Type B pancreatic cell (in vitro differentiated cells): ENCODE measurements at regions not wholly inside any gene's neighbourhood (a gene's known extent, or its start where the extent isn't known, plus 50 kb on each side); places are given as distances from the start of the nearest gene placed in this dataset.

ENCODE experiments used
- DNase-seq: peaks from one replicate; pipeline ENCODE4 v3.0.0; 2021; ENCODE audit warnings: mixed read lengths; ENCODE audit not compliant: unreplicated experiment; ENCODE audit errors: extremely low spot score
- H3K27ac Mint-ChIP-seq: 2 replicates; pipeline ENCODE4 v1.8.0; 2021; ENCODE audit warnings: mild to moderate bottlenecking, mixed read lengths
- H3K27me3 Mint-ChIP-seq: 2 replicates; pipeline ENCODE4 v1.8.0; 2021; ENCODE audit warnings: mixed read lengths
- H3K36me3 Mint-ChIP-seq: 2 replicates; pipeline ENCODE4 v1.8.0; 2021; ENCODE audit warnings: mixed read lengths
- H3K4me1 Mint-ChIP-seq: one replicate; pipeline ENCODE4 v1.8.0; 2021; ENCODE audit warnings: mixed read lengths; ENCODE audit not compliant: unreplicated experiment
- H3K4me3 Mint-ChIP-seq: 2 replicates; pipeline ENCODE4 v1.8.0; 2021; ENCODE audit warnings: mild to moderate bottlenecking, mixed read lengths
- H3K9me3 Mint-ChIP-seq: 2 replicates; pipeline ENCODE4 v1.8.0; 2021; ENCODE audit warnings: mixed read lengths
- CTCF ChIP-seq: fragments of 200-600 bp; sonication (generic); conservative IDR thresholded peaks from 2 replicates; pipeline ENCODE4 v1.5.0; 2021; ENCODE audit warnings: antibody characterized with exemption, mild to moderate bottlenecking

- H3K9me3 Mint-ChIP-seq = no peaks in the 10 kb centered on the region
- no peaks in the 10 kb centered on the region for H3K36me3 Mint-ChIP-seq
- no peak for TF ChIP-seq CTCF
- H3K4me3 Mint-ChIP-seq = no peak overlapping the region
- no peak for DNase-seq
- peaks cover 23% of the 10 kb centered on the region for H3K27me3 Mint-ChIP-seq
- H3K27ac Mint-ChIP-seq = no peak overlapping the region
- H3K4me1 Mint-ChIP-seq = no peaks in the 10 kb centered on the region
Observed at GRCh38 chr2:105561401-105561800, 162.6 kb upstream of the FHL2 start.

GRCh38 chr2:105560157-105560556 lies 161.3 kb upstream of the FHL2 start:
- no peak overlapping the region for H3K27ac Mint-ChIP-seq
- no peak for DNase-seq

GRCh38 chr2:105557021-105557920 lies 158.4 kb upstream of the FHL2 start:
- Mint-ChIP-seq H3K36me3 (no peaks in the 10 kb centered on the region), H3K4me3 (no peak overlapping the region), H3K4me1 (no peaks in the 10 kb centered on the region), H3K27me3 (peaks cover 20% of the 10 kb centered on the region), H3K9me3 (no peaks in the 10 kb centered on the region), H3K27ac (no peak overlapping the region)
- no peak for DNase-seq
- TF ChIP-seq CTCF = no peak

More at GRCh38 chr2:105560157-105560556, 161.3 kb upstream of the FHL2 start:
- Mint-ChIP-seq H3K36me3 (no peaks in the 10 kb centered on the region), H3K4me1 (no peaks in the 10 kb centered on the region), H3K4me3 (no peak overlapping the region), H3K27me3 (peaks cover 23% of the 10 kb centered on the region), H3K9me3 (no peaks in the 10 kb centered on the region)
- no peak for TF ChIP-seq CTCF

GRCh38 chr2:105556366-105556765 lies 157.5 kb upstream of the FHL2 start:
- DNase-seq = no peak
- H3K27ac Mint-ChIP-seq = no peak overlapping the region
- no peaks in the 10 kb centered on the region for H3K9me3 Mint-ChIP-seq
- TF ChIP-seq CTCF = no peak
- H3K4me3 Mint-ChIP-seq = no peak overlapping the region
- H3K36me3 Mint-ChIP-seq = no peaks in the 10 kb centered on the region
- no peaks in the 10 kb centered on the region for H3K4me1 Mint-ChIP-seq
- peaks cover 20% of the 10 kb centered on the region for H3K27me3 Mint-ChIP-seq

GRCh38 chr2:105554235-105554634 lies 155.4 kb upstream of the FHL2 start:
- Mint-ChIP-seq H3K36me3 (no peaks in the 10 kb centered on the region), H3K27me3 (peaks cover 12% of the 10 kb centered on the region), H3K4me1 (no peaks in the 10 kb centered on the region), H3K9me3 (no peaks in the 10 kb centered on the region), H3K27ac (no peak overlapping the region), H3K4me3 (no peak overlapping the region)
- TF ChIP-seq CTCF = no peak
- DNase-seq = no peak
